B cell (primary cell): ENCODE measurements at regions not wholly inside any gene's neighbourhood (a gene's known extent, or its start where the extent isn't known, plus 50 kb on each side); places are given as distances from the start of the nearest gene placed in this dataset.
"Not testable (repeated sequence)": the region's sequence is repeated elsewhere in the genome, so short reads cannot be mapped to it uniquely, and the experiment has no call there.

Source experiments
- ATAC-seq: fragments of 200-7000 bp; cut with Tn5 transposase; one replicate; pipeline ENCODE4 v1.10.0; 2021; ENCODE audit warnings: low read depth, mild to moderate bottlenecking, moderate number of reproducible peaks, moderate library complexity
- CTCF ChIA-PET: fragments of 350-600 bp; sonication (Branson Sonifier 250); formaldehyde crosslinking; loops from one replicate; lab custom pipeline; 2021; ENCODE audit warnings: antibody characterized with exemption, inconsistent platforms; lab: Charles Lee
- POLR2A ChIA-PET: fragments of 350-600 bp; sonication (Branson Sonifier 250); formaldehyde crosslinking; loops from one replicate; lab custom pipeline; 2021; ENCODE audit warnings: antibody characterized with exemption; lab: Charles Lee
- DNase-seq: peaks from one replicate; pipeline ENCODE4 v3.0.0; 2013
- H2AFZ ChIP-seq: 2 replicates; pipeline ENCODE4 v1.6.1; 2012; ENCODE audit warnings: mild to moderate bottlenecking, low read depth, low read length; ENCODE audit not compliant: insufficient read depth, poor library complexity, severe bottlenecking
- H3K27ac ChIP-seq, 2 donors: 1 replicate in 1 of 2; 2 replicates in 1 of 2; pipeline ENCODE4 v1.5.1; 2012 to 2013; ENCODE audit warnings: low read length in 2 of 2, mild to moderate bottlenecking in 2 of 2, moderate library complexity in 1 of 2
- H3K27me3 ChIP-seq, 4 experiments: fragments of 200-600 bp in 1 of 4; sonication (generic) in 1 of 4; replicated peaks in 1 of 4; 1 replicate in 2 of 4; 2 replicates in 2 of 4; pipeline versions ENCODE4 v1.6.1 to v1.7.0; 2013 to 2016; ENCODE audit warnings: low read length in 3 of 4, mild to moderate bottlenecking in 2 of 4, mixed read lengths in 1 of 4, moderate library complexity in 1 of 4; ENCODE audit not compliant: insufficient read depth in 4 of 4, control insufficient read depth in 3 of 4; ENCODE audit errors: control extremely low read depth in 1 of 4
- H3K36me3 ChIP-seq, 2 experiments: replicated peaks in 1 of 2; 1 replicate in 1 of 2; 2 replicates in 1 of 2; pipeline versions ENCODE4 v1.6.1 to v1.7.1; 2013; ENCODE audit warnings: low read length in 1 of 2; ENCODE audit not compliant: insufficient read depth in 2 of 2, control insufficient read depth in 1 of 2; ENCODE audit errors: control extremely low read depth in 1 of 2, extremely low read depth in 1 of 2
- H3K4me1 ChIP-seq, 2 donors: fragments of 200-600 bp in 1 of 2; sonication (generic) in 1 of 2; 1 replicate in 1 of 2; 2 replicates in 1 of 2; pipeline versions ENCODE4 v1.5.1 to v1.6.1; 2013 to 2017; ENCODE audit warnings: low read length in 2 of 2; ENCODE audit not compliant: control insufficient read depth in 2 of 2, insufficient read depth in 2 of 2
- H3K4me2 ChIP-seq: replicated peaks from 2 replicates; pipeline ENCODE3; 2012; ENCODE audit warnings: mild to moderate bottlenecking, low read depth, low read length; ENCODE audit not compliant: poor library complexity, severe bottlenecking
- H3K4me3 ChIP-seq, 5 experiments: fragments of 200-600 bp in 1 of 5; sonication (generic) in 1 of 5; 1 replicate in 3 of 5; 2 replicates in 2 of 5; pipeline versions ENCODE4 v1.5.1 to v1.7.0; 2011 to 2016; ENCODE audit warnings: low read length in 4 of 5, mild to moderate bottlenecking in 4 of 5, low read depth in 2 of 5, control low read depth in 1 of 5, moderate library complexity in 1 of 5; ENCODE audit not compliant: insufficient read depth in 1 of 5; ENCODE audit errors: control extremely low read depth in 1 of 5, extremely low read depth in 1 of 5
- H3K79me2 ChIP-seq: fragments of 200-600 bp; sonication (generic); one replicate; pipeline ENCODE4 v1.6.0; 2016; ENCODE audit warnings: low read length; ENCODE audit not compliant: control insufficient read depth, insufficient read depth
- H3K9ac ChIP-seq: fragments of 200-600 bp; sonication (generic); 2 replicates; pipeline ENCODE4 v1.6.1; 2017; ENCODE audit warnings: mild to moderate bottlenecking, low read length, moderate library complexity
- H3K9me3 ChIP-seq, 3 donors: one replicate each; pipeline versions ENCODE4 v1.6.1 to v1.7.1; 2013; ENCODE audit warnings: low read length in 2 of 3; ENCODE audit not compliant: control insufficient read depth in 2 of 3, insufficient read depth in 1 of 3; ENCODE audit errors: control extremely low read depth in 1 of 3
- H4K20me1 ChIP-seq: 2 replicates; pipeline ENCODE4 v1.6.0; 2012; ENCODE audit warnings: mild to moderate bottlenecking, low read length; ENCODE audit not compliant: insufficient read depth, control insufficient read depth, poor library complexity, severe bottlenecking
- H3K27ac Mint-ChIP-seq: one replicate; pipeline ENCODE4 v1.8.0; 2021; ENCODE audit warnings: mixed read lengths
- H3K27me3 Mint-ChIP-seq: one replicate; pipeline ENCODE4 v1.8.0; 2021; ENCODE audit warnings: mixed read lengths
- H3K4me1 Mint-ChIP-seq: one replicate; pipeline ENCODE4 v1.8.0; 2021; ENCODE audit warnings: mixed read lengths
- H3K4me3 Mint-ChIP-seq: one replicate; pipeline ENCODE4 v1.8.0; 2021; ENCODE audit warnings: mixed read lengths
- H3K9me3 Mint-ChIP-seq: one replicate; pipeline ENCODE4 v1.8.0; 2022; ENCODE audit warnings: mixed read lengths; ENCODE audit not compliant: insufficient read depth
- CTCF ChIP-seq: fragments of 200-600 bp; IDR thresholded peaks from one replicate; pipeline ENCODE4 v1.8.0; 2022; ENCODE audit warnings: antibody characterized with exemption, mild to moderate bottlenecking
- EZH2 ChIP-seq: IDR thresholded peaks from 2 replicates; pipeline ENCODE4 v1.6.1; 2012; ENCODE audit warnings: borderline replicate concordance, low read depth, mild to moderate bottlenecking, moderate library complexity, low read length; ENCODE audit not compliant: insufficient read depth, poor library complexity, severe bottlenecking
- WGBS: methylation state at CpG from one replicate; pipeline ENCODE4 v1.1.5; 2013; ENCODE audit warnings: missing lambda C conversion rate; ENCODE audit not compliant: insufficient coverage; 5-methylcytosine and 5-hydroxymethylcytosine counted together
- intact Hi-C: fragments of 100-400 bp; cut with micrococcal nuclease; formaldehyde crosslinking; loops from one replicate; pipeline ENCODE4 v1.10.0; 2022

GRCh38 chr1:148333875-148334338 lies 149.2 kb downstream of the PPIAL4G start:
- peak overlapping the region; percentile 98 for H3K4me3 Mint-ChIP-seq
- TF ChIP-seq CTCF (no peak), EZH2 (no peak)
- peak overlapping the region; percentile 91 to 95 for H3K27ac ChIP-seq
- H3K9me3 Mint-ChIP-seq: no peaks in the 10 kb centered on the region
- intact Hi-C loops: loop anchor here (1.0 to 5.0 kb wide), 3 partner anchors 15 to 71 kb away; no protein-coding TSS in a partner anchor
- H3K27ac Mint-ChIP-seq: peak overlapping the region; percentile 100
- H3K36me3 ChIP-seq: no peaks in the 10 kb centered on the region
- H3K27me3 ChIP-seq: peaks cover 0 to 11% (median 4%) of the 10 kb centered on the region in 4 experiments
- peaks cover 0 to 6% (median 0%) of the 10 kb centered on the region in 3 donors for H3K9me3 ChIP-seq
- ChIA-PET CTCF (interaction anchor here (0.9 to 1.1 kb wide), 2 partner anchors 13 to 18 kb away, joined by 3 to 4 read pairs; no protein-coding TSS in a partner anchor), POLR2A (interaction anchor here (0.6 to 1.9 kb wide), 8 partner anchors 15 to 189 kb away, joined by 3 to 10 read pairs (median 4); no protein-coding TSS in a partner anchor)
- peak overlapping the region; percentile 80 for H3K4me2 ChIP-seq
- ATAC-seq (no peak), DNase-seq (no peak)
- peaks cover 37% of the 10 kb centered on the region for H3K4me1 Mint-ChIP-seq
- peak overlapping the region; percentile 87 for H2AFZ ChIP-seq
- H3K4me3 ChIP-seq: peak overlapping the region; percentile 63 to 98 (median 73)
- peak overlapping the region; percentile 82 for H3K9ac ChIP-seq
- H3K79me2 ChIP-seq: no peaks in the 10 kb centered on the region
- 19% methylated on average over 15 of the region's 18 CpGs for WGBS
- H3K4me1 ChIP-seq: peaks cover 13 to 26% of the 10 kb centered on the region in 2 donors
- peaks cover 22% of the 10 kb centered on the region for H3K27me3 Mint-ChIP-seq
- H4K20me1 ChIP-seq: no peaks in the 10 kb centered on the region

GRCh38 chr1:148328884-148329283 lies 154.2 kb downstream of the PPIAL4G start:
- TF ChIP-seq EZH2 (no peak), CTCF (no peak)
- POLR2A ChIA-PET: no interaction called here
- ATAC-seq (no peak), DNase-seq (no peak)
- Histone ChIP-seq H3K4me3 (no peak overlapping the region), H2AFZ (peak overlapping the region; percentile 6), H3K36me3 (no peaks in the 10 kb centered on the region), H4K20me1 (no peaks in the 10 kb centered on the region), H3K27me3 (peaks cover 0 to 17% (median 5%) of the 10 kb centered on the region in 4 experiments), H3K4me1 (peaks cover 13 to 16% of the 10 kb centered on the region in 2 donors), H3K9ac (no peak overlapping the region), H3K79me2 (no peaks in the 10 kb centered on the region), H3K27ac (no peak overlapping the region), H3K9me3 (peaks cover 0 to 8% (median 1%) of the 10 kb centered on the region in 3 donors), H3K4me2 (peak overlapping the region; percentile 30)
- H3K9me3 Mint-ChIP-seq: no peaks in the 10 kb centered on the region
- H3K4me1 Mint-ChIP-seq: peaks cover 10% of the 10 kb centered on the region
- WGBS: 69% methylated on average over 22 of the region's 26 CpGs
- CTCF ChIA-PET: no interaction called here
- H3K27me3 Mint-ChIP-seq: peaks cover 25% of the 10 kb centered on the region
- no peak overlapping the region for H3K27ac Mint-ChIP-seq
- H3K4me3 Mint-ChIP-seq: peak overlapping the region; percentile 50
- intact Hi-C loops: no loop called here

GRCh38 chr1:148325031-148325430 lies 158.1 kb downstream of the PPIAL4G start:
- H3K27ac Mint-ChIP-seq, H3K4me3 ChIP-seq, ATAC-seq, intact Hi-C loops, H3K4me3 Mint-ChIP-seq, H2AFZ ChIP-seq, H3K4me2 ChIP-seq, POLR2A ChIA-PET, H3K9ac ChIP-seq, H3K4me1 Mint-ChIP-seq, H3K36me3 ChIP-seq, H3K79me2 ChIP-seq, H3K9me3 ChIP-seq, H3K9me3 Mint-ChIP-seq, DNase-seq, H3K27ac ChIP-seq, H4K20me1 ChIP-seq, CTCF ChIA-PET: not testable (repeated sequence)
- WGBS: 95% methylated on average over 14 of the region's 17 CpGs
- Histone ChIP-seq H3K27me3 (peaks cover 0 to 16% (median 5%) of the 10 kb centered on the region in 4 experiments), H3K4me1 (peaks cover 8 to 12% of the 10 kb centered on the region in 2 donors)
- H3K27me3 Mint-ChIP-seq: peaks cover 14% of the 10 kb centered on the region
